ENCODE measurements at regions not wholly inside any gene's neighbourhood (a gene's known extent, or its start where the extent isn't known, plus 50 kb on each side); places are given as distances from the start of the nearest gene placed in this dataset.

- DNase-seq (no peak), ATAC-seq (no peak)
- Histone ChIP-seq H3K27me3 (no peaks in the 10 kb centered on the region), H3K4me1 (peaks cover 0 to 26% of the 10 kb centered on the region in 2 donors), H3K27ac (no peak overlapping the region), H3K36me3 (no peaks in the 10 kb centered on the region), H3K4me3 (no peak overlapping the region), H3K9me3 (no peaks in the 10 kb centered on the region)
- intact Hi-C loops (cut with DNase I; ENCODE audit: low total_unique reads) = no loop called here
- in situ Hi-C loops (cut with MboI; ENCODE audit: low sequenced_read_pairs in 4 of 4) = no loop called here
- TF ChIP-seq POLR2A (IDR thresholded peaks at IDR 0.05) (no peak), CTCF (IDR thresholded peaks at IDR 0.05 in 4 of 5, conservative IDR thresholded peaks at IDR 0.05 in 1 of 5) (no peak)
These were observed 58.9 kb upstream of the POU2F1 start for GRCh38 chr1:167161762-167162161.

GRCh38 chr1:167165219-167165618 is 55.5 kb upstream of the POU2F1 start:
- Histone ChIP-seq H3K9me3 (no peaks in the 10 kb centered on the region), H3K4me3 (no peak overlapping the region), H3K27me3 (no peaks in the 10 kb centered on the region), H3K27ac (no peak overlapping the region), H3K4me1 (peaks cover 0 to 9% of the 10 kb centered on the region in 2 donors), H3K36me3 (no peaks in the 10 kb centered on the region)
- intact Hi-C loops (cut with DNase I; ENCODE audit: low total_unique reads) = no loop called here
- DNase-seq (no peak), ATAC-seq (no peak)
- in situ Hi-C loops (cut with MboI; ENCODE audit: low sequenced_read_pairs in 4 of 4) = no loop called here
- TF ChIP-seq POLR2A (IDR thresholded peaks at IDR 0.05) = no peak
- TF ChIP-seq CTCF (IDR thresholded peaks at IDR 0.05 in 4 of 5, conservative IDR thresholded peaks at IDR 0.05 in 1 of 5) = no peak

GRCh38 chr1:167165948-167166689 is 54.6 kb upstream of the POU2F1 start:
- Histone ChIP-seq H3K9me3 (no peaks in the 10 kb centered on the region), H3K27me3 (no peaks in the 10 kb centered on the region), H3K36me3 (no peaks in the 10 kb centered on the region), H3K27ac (no peak overlapping the region), H3K4me3 (no peak overlapping the region), H3K4me1 (peaks cover 0 to 9% of the 10 kb centered on the region in 2 donors)
- no peak for ATAC-seq
- intact Hi-C loops (cut with DNase I; ENCODE audit: low total_unique reads) (no loop called here), in situ Hi-C loops (cut with MboI; ENCODE audit: low sequenced_read_pairs in 4 of 4) (no loop called here)
- TF ChIP-seq CTCF (IDR thresholded peaks at IDR 0.05 in 4 of 5, conservative IDR thresholded peaks at IDR 0.05 in 1 of 5) (no peak), POLR2A (IDR thresholded peaks at IDR 0.05) (no peak)
- DNase-seq = no peak

DNA sequence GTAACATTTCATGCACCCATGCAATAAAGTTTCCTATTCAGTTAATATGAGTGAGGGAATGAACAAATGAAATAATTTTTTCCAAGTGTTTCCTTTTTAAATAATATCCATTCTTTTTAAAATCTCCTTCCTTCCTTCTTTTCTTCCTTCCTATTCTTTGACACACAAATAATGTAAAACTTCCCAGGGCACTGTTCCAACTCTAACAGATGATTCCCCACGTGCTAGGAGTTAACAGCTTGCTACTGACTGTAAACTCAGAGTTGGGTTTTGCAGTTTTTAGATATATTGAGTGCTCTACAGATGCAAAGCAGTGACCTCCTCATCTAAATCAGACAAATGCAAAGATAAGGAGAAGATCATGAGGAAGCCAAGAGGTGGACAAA is 54.0 kb upstream of the POU2F1 start:
- intact Hi-C loops (cut with DNase I; ENCODE audit: low total_unique reads) (no loop called here), in situ Hi-C loops (cut with MboI; ENCODE audit: low sequenced_read_pairs in 4 of 4) (no loop called here)
- TF ChIP-seq CTCF (IDR thresholded peaks at IDR 0.05 in 4 of 5, conservative IDR thresholded peaks at IDR 0.05 in 1 of 5) (no peak), POLR2A (IDR thresholded peaks at IDR 0.05) (no peak)

DNA sequence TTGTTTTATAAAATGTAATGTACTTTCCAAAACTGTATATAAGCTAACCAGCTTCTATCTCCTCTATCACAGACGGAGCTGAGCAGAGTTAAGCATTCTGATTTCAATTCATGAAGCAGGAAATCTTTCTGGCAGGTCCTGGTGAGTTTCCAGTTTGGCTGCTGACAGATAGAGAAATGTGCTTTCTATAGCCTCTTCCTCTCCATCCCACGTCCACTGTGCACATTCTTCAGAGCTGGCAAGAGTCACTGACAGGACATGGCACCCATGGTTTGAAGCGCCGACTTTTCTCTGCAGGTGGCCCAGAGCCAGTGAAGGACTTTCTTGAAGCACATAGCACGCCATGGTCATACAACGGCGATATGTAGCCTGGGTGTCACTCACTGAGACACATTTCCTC is 52.3 kb upstream of the POU2F1 start:
- Histone ChIP-seq H3K9me3 (no peaks in the 10 kb centered on the region), H3K4me1 (peaks cover 0 to 2% of the 10 kb centered on the region in 2 donors), H3K27me3 (no peaks in the 10 kb centered on the region), H3K4me3 (no peak overlapping the region), H3K36me3 (no peaks in the 10 kb centered on the region), H3K27ac (no peak overlapping the region)
- intact Hi-C loops (cut with DNase I; ENCODE audit: low total_unique reads) (no loop called here), in situ Hi-C loops (cut with MboI; ENCODE audit: low sequenced_read_pairs in 4 of 4) (no loop called here)
- ATAC-seq (no peak), DNase-seq (no peak)
- TF ChIP-seq CTCF (IDR thresholded peaks at IDR 0.05 in 4 of 5, conservative IDR thresholded peaks at IDR 0.05 in 1 of 5) (no peak), POLR2A (IDR thresholded peaks at IDR 0.05) (no peak)

More for the DNA sequence above, 54.0 kb upstream of the POU2F1 start:
- H3K9me3 ChIP-seq = no peaks in the 10 kb centered on the region
- no peak overlapping the region for H3K27ac ChIP-seq
- ATAC-seq (no peak), DNase-seq (no peak)
- H3K27me3 ChIP-seq = no peaks in the 10 kb centered on the region
- H3K4me3 ChIP-seq = no peak overlapping the region
- H3K36me3 ChIP-seq = no peaks in the 10 kb centered on the region
- H3K4me1 ChIP-seq = peaks cover 0 to 9% of the 10 kb centered on the region in 2 donors

Data from gastrocnemius medialis (tissue), 4 donors.